ENCODE measurements at regions not wholly inside any gene's neighbourhood (a gene's known extent, or its start where the extent isn't known, plus 50 kb on each side); places are given as distances from the start of the nearest gene placed in this dataset.

- Histone ChIP-seq H3K9ac (ENCODE audit: low read length) (no peak overlapping the region), H3K4me3 (ENCODE audit: low read depth in 1 of 2, low read length in 2 of 2) (no peak overlapping the region), H3K4me1 (ENCODE audit: insufficient read depth, low read length) (no peaks in the 10 kb centered on the region), H3K36me3 (ENCODE audit: insufficient read depth, low read length) (no peaks in the 10 kb centered on the region), H3K27me3 (ENCODE audit: control insufficient read depth in 1 of 2, insufficient read depth in 2 of 2, low read length in 2 of 2) (peaks cover 0 to 15% of the 10 kb centered on the region in 2 donors), H3K27ac (ENCODE audit: low read depth, low read length) (no peak overlapping the region), H3K9me3 (ENCODE audit: low read length) (no peaks in the 10 kb centered on the region)
Observed at GRCh38 chr16:73547552-73548403, 499.9 kb upstream of the ZFHX3 start.

DNA sequence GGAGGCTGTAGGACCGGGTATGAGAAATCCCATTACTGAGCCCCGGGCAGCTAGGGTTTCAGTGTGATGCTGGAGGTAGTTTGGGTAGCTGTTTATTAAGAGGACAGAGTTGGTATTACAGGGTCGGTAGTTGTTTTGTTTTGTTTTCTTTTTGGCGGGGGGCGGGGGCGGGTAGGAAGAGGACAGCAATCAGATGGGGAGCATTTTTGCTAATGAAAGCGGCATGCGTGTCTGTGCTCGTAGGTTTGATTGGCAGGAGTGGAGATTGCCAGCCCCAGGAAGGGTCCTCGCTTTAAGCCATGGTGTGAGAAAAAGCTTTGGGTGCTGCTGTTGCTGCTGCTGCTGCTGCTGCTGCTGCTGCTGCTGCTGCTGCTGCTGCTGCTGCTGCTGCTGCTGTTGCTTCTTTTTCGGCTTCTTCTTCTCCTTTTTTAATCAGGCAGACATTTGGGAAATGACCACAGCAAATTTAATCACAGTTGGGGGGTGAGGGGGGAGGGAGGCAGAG is 498.5 kb upstream of the ZFHX3 start:
- Histone ChIP-seq H3K4me1 (ENCODE audit: insufficient read depth, low read length) (no peaks in the 10 kb centered on the region), H3K36me3 (ENCODE audit: insufficient read depth, low read length) (no peaks in the 10 kb centered on the region), H3K27ac (ENCODE audit: low read depth, low read length) (no peak overlapping the region), H3K9me3 (ENCODE audit: low read length) (no peaks in the 10 kb centered on the region), H3K4me3 (ENCODE audit: low read depth in 1 of 2, low read length in 2 of 2) (no peak overlapping the region), H3K9ac (ENCODE audit: low read length) (no peak overlapping the region), H3K27me3 (ENCODE audit: control insufficient read depth in 1 of 2, insufficient read depth in 2 of 2, low read length in 2 of 2) (peaks cover 0 to 15% of the 10 kb centered on the region in 2 donors)

DNA sequence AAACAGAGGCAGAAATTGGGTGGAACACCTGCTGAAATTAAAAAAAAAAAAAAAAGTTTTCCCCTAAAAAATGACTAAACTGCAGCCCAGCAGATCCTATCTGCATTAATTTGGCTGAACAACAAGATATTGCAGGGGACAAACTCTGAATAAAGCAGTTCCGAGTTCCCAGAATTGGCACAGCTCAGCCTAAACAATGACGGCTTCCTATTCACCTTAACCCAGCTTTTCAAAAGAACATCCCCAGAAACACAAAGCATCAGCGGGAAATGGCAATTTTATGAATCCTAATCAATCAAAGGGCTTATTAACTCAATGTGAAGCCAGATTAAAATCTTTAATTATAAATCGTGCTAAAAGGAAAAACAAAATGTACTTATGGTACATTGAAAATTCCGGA is 497.8 kb upstream of the ZFHX3 start:
- H3K36me3 ChIP-seq (ENCODE audit: insufficient read depth, low read length), result no peaks in the 10 kb centered on the region
- no peak overlapping the region for H3K4me3 ChIP-seq (ENCODE audit: low read depth in 1 of 2, low read length in 2 of 2)
- no peaks in the 10 kb centered on the region for H3K9me3 ChIP-seq (ENCODE audit: low read length)
- H3K4me1 ChIP-seq (ENCODE audit: insufficient read depth, low read length), result no peaks in the 10 kb centered on the region
- H3K9ac ChIP-seq (ENCODE audit: low read length), result no peak overlapping the region
- no peak overlapping the region for H3K27ac ChIP-seq (ENCODE audit: low read depth, low read length)
- peaks cover 0 to 15% of the 10 kb centered on the region in 2 donors for H3K27me3 ChIP-seq (ENCODE audit: control insufficient read depth in 1 of 2, insufficient read depth in 2 of 2, low read length in 2 of 2)

DNA sequence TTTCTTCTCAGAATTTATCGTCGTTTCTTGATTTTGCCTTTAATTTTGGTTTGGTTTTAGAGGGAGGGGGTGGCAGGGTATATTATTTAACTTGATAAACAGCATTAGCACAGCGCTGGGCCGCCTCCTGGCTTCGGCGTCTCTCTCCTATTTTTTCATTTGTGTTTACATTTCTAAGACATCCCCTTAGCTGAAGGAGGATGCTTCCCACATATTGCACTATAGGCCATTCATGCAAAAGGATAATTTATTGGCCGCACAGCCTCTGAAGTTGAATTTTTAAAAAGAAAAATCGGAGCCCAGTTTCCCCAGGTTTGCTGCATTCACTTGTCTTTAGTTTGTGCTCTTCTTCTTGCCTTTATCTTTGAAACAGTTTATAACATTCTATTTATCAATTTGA is 497.4 kb upstream of the ZFHX3 start:
- H3K36me3 ChIP-seq (ENCODE audit: insufficient read depth, low read length), result no peaks in the 10 kb centered on the region
- H3K4me3 ChIP-seq (ENCODE audit: low read depth in 1 of 2, low read length in 2 of 2), result no peak overlapping the region
- H3K9ac ChIP-seq (ENCODE audit: low read length), result no peak overlapping the region
- H3K27ac ChIP-seq (ENCODE audit: low read depth, low read length), result no peak overlapping the region
- H3K27me3 ChIP-seq (ENCODE audit: control insufficient read depth in 1 of 2, insufficient read depth in 2 of 2, low read length in 2 of 2), result peaks cover 0 to 15% of the 10 kb centered on the region in 2 donors
- H3K4me1 ChIP-seq (ENCODE audit: insufficient read depth, low read length), result no peaks in the 10 kb centered on the region
- H3K9me3 ChIP-seq (ENCODE audit: low read length), result no peaks in the 10 kb centered on the region

DNA sequence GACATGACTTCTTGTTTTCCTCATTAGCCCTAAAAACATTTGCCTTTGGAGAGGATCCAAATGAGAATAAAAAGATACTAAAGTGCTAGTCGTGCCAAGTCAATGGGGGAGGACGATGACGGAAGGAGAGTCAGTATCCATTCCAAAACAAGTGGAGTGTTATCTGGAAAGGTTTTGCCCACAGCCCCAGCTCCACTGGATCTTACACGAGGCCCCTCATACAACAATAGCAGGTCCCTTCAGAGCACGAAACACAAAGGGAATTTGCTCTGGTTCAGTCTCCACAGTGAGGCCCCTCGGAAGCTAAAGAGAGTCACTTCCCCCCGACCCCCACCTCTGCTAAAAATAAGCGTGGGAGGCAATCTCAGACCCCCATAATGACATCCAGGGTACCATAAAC is 496.9 kb upstream of the ZFHX3 start:
- H3K27me3 ChIP-seq (ENCODE audit: control insufficient read depth in 1 of 2, insufficient read depth in 2 of 2, low read length in 2 of 2), result peaks cover 0 to 15% of the 10 kb centered on the region in 2 donors
- H3K4me1 ChIP-seq (ENCODE audit: insufficient read depth, low read length), result no peaks in the 10 kb centered on the region
- H3K9me3 ChIP-seq (ENCODE audit: low read length), result no peaks in the 10 kb centered on the region
- H3K36me3 ChIP-seq (ENCODE audit: insufficient read depth, low read length), result no peaks in the 10 kb centered on the region
- no peak overlapping the region for H3K4me3 ChIP-seq (ENCODE audit: low read depth in 1 of 2, low read length in 2 of 2)
- no peak overlapping the region for H3K9ac ChIP-seq (ENCODE audit: low read length)
- H3K27ac ChIP-seq (ENCODE audit: low read depth, low read length), result no peak overlapping the region

- peaks cover 0 to 15% of the 10 kb centered on the region in 2 donors for H3K27me3 ChIP-seq (ENCODE audit: control insufficient read depth in 1 of 2, insufficient read depth in 2 of 2, low read length in 2 of 2)
Observed at GRCh38 chr16:73543970-73544599, 496.2 kb upstream of the ZFHX3 start.

GRCh38 chr16:73543331-73543969 is 495.5 kb upstream of the ZFHX3 start:
- Histone ChIP-seq H3K36me3 (ENCODE audit: insufficient read depth, low read length) (no peaks in the 10 kb centered on the region), H3K4me1 (ENCODE audit: insufficient read depth, low read length) (no peaks in the 10 kb centered on the region), H3K9ac (ENCODE audit: low read length) (no peak overlapping the region), H3K27ac (ENCODE audit: low read depth, low read length) (no peak overlapping the region), H3K27me3 (ENCODE audit: control insufficient read depth in 1 of 2, insufficient read depth in 2 of 2, low read length in 2 of 2) (peaks cover 0 to 15% of the 10 kb centered on the region in 2 donors), H3K4me3 (ENCODE audit: low read depth in 1 of 2, low read length in 2 of 2) (no peak overlapping the region), H3K9me3 (ENCODE audit: low read length) (no peaks in the 10 kb centered on the region)

More at GRCh38 chr16:73543970-73544599, 496.2 kb upstream of the ZFHX3 start:
- H3K36me3 ChIP-seq (ENCODE audit: insufficient read depth, low read length), result no peaks in the 10 kb centered on the region
- H3K27ac ChIP-seq (ENCODE audit: low read depth, low read length), result no peak overlapping the region
- no peaks in the 10 kb centered on the region for H3K4me1 ChIP-seq (ENCODE audit: insufficient read depth, low read length)
- H3K4me3 ChIP-seq (ENCODE audit: low read depth in 1 of 2, low read length in 2 of 2), result no peak overlapping the region
- H3K9me3 ChIP-seq (ENCODE audit: low read length), result no peaks in the 10 kb centered on the region
- H3K9ac ChIP-seq (ENCODE audit: low read length), result no peak overlapping the region

DNA sequence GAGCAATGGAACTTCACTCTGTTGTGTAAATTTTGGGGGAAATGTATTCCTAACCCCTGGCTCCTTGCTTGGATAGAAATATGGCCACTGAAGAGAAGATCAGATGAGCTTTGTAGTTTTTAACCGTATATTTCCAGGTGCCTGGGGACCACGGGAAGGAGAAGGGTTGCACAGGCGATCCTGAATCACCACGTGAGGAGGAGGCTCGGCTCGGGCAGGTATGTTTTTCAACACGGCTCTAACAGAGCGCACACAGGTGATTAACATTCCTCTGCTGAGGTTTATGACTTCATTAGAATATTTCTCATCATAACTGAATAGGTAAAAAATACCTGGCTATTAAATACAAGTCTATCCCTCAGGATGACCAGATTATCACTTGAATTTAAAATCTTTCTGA is 495.0 kb upstream of the ZFHX3 start:
- no peaks in the 10 kb centered on the region for H3K9me3 ChIP-seq (ENCODE audit: low read length)
- no peaks in the 10 kb centered on the region for H3K4me1 ChIP-seq (ENCODE audit: insufficient read depth, low read length)
- H3K4me3 ChIP-seq (ENCODE audit: low read depth in 1 of 2, low read length in 2 of 2), result no peak overlapping the region
- H3K27me3 ChIP-seq (ENCODE audit: control insufficient read depth in 1 of 2, insufficient read depth in 2 of 2, low read length in 2 of 2), result peaks cover 0 to 15% of the 10 kb centered on the region in 2 donors
- H3K36me3 ChIP-seq (ENCODE audit: insufficient read depth, low read length), result no peaks in the 10 kb centered on the region
- no peak overlapping the region for H3K27ac ChIP-seq (ENCODE audit: low read depth, low read length)
- H3K9ac ChIP-seq (ENCODE audit: low read length), result no peak overlapping the region

GRCh38 chr16:73537921-73538320 is 490.0 kb upstream of the ZFHX3 start:
- Histone ChIP-seq H3K9ac (ENCODE audit: low read length) (no peak overlapping the region), H3K4me3 (ENCODE audit: low read depth in 1 of 2, low read length in 2 of 2) (no peak overlapping the region), H3K9me3 (ENCODE audit: low read length) (no peaks in the 10 kb centered on the region), H3K4me1 (ENCODE audit: insufficient read depth, low read length) (no peaks in the 10 kb centered on the region), H3K27ac (ENCODE audit: low read depth, low read length) (no peak overlapping the region), H3K36me3 (ENCODE audit: insufficient read depth, low read length) (no peaks in the 10 kb centered on the region), H3K27me3 (ENCODE audit: control insufficient read depth in 1 of 2, insufficient read depth in 2 of 2, low read length in 2 of 2) (no peaks in the 10 kb centered on the region)

DNA sequence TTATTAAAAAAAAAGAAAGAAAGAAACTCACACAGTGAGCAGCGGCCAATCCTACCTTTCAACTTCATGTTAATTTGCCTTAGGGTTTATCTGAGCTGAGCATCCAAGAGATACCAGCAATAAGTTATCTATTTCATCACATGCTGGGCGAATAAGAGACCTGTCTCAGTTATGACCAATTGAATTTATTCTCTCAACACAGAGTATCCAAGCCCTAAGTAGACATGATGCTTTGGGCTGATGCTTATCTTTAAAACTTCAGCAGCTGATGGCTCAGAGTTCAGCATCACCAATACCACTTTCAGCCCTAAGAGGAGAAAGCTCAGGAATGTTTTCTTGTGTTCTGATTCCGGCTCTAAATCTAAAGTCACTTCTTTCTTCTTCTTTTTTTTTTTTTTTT is 489.0 kb upstream of the ZFHX3 start:
- Histone ChIP-seq H3K4me1 (ENCODE audit: insufficient read depth, low read length) (no peaks in the 10 kb centered on the region), H3K27me3 (ENCODE audit: control insufficient read depth in 1 of 2, insufficient read depth in 2 of 2, low read length in 2 of 2) (no peaks in the 10 kb centered on the region), H3K4me3 (ENCODE audit: low read depth in 1 of 2, low read length in 2 of 2) (no peak overlapping the region), H3K36me3 (ENCODE audit: insufficient read depth, low read length) (no peaks in the 10 kb centered on the region), H3K9me3 (ENCODE audit: low read length) (no peaks in the 10 kb centered on the region), H3K27ac (ENCODE audit: low read depth, low read length) (no peak overlapping the region), H3K9ac (ENCODE audit: low read length) (no peak overlapping the region)

DNA sequence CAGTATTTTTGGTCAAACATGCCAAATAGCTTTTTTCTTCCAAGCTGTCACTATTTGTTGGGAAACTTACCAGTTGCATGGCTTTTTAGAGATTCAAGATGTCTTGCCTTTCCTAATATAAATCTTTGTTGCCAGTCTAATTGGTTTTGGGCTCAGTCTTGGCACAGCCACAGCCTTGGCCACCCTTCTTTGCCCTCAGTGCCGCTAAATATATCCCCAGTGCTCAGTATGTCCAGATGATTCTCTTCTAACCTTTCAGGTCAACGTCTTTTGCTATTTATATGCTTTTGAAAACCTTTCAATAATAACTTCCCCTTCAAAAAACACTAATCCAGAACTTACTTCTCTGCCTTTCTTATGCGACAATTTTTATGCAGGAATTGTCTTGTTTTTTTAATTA is 483.1 kb upstream of the ZFHX3 start:
- H3K9ac ChIP-seq (ENCODE audit: low read length), result no peak overlapping the region
- no peaks in the 10 kb centered on the region for H3K27me3 ChIP-seq (ENCODE audit: control insufficient read depth in 1 of 2, insufficient read depth in 2 of 2, low read length in 2 of 2)
- H3K27ac ChIP-seq (ENCODE audit: low read depth, low read length), result no peak overlapping the region

More for the DNA sequence above, 483.1 kb upstream of the ZFHX3 start:
- no peaks in the 10 kb centered on the region for H3K9me3 ChIP-seq (ENCODE audit: low read length)
- no peaks in the 10 kb centered on the region for H3K36me3 ChIP-seq (ENCODE audit: insufficient read depth, low read length)
- no peak overlapping the region for H3K4me3 ChIP-seq (ENCODE audit: low read depth in 1 of 2, low read length in 2 of 2)
- H3K4me1 ChIP-seq (ENCODE audit: insufficient read depth, low read length), result peaks cover 4% of the 10 kb centered on the region

All from muscle layer of colon (tissue), 2 donors.